Limb (tissue), 2 donors: ENCODE measurements at regions not wholly inside any gene's neighbourhood (a gene's known extent, or its start where the extent isn't known, plus 50 kb on each side); places are given as distances from the start of the nearest gene placed in this dataset.
"Not testable (repeated sequence)": the region's sequence is repeated elsewhere in the genome, so short reads cannot be mapped to it uniquely, and the experiment has no call there.

Source experiments
- DNase-seq, 2 donors: peaks; one replicate each; pipeline ENCODE4 v3.0.0-alpha.2; 2016; ENCODE audit errors: extremely low spot score in 2 of 2

- no peak for DNase-seq
These were observed 286.0 kb downstream of the EDEM1 start for GRCh38 chr3:5473471-5473870.

GRCh38 chr3:5476403-5476802 is 288.9 kb downstream of the EDEM1 start:
- DNase-seq = no peak

GRCh38 chr3:5479229-5479799 is 291.8 kb downstream of the EDEM1 start:
- no peak for DNase-seq

GRCh38 chr3:5480190-5480589 is 292.7 kb downstream of the EDEM1 start:
- no peak for DNase-seq

- DNase-seq = no peak
These were observed 297.9 kb downstream of the EDEM1 start for GRCh38 chr3:5485427-5485826.

GRCh38 chr3:5488771-5489170 is 301.3 kb downstream of the EDEM1 start:
- no peak for DNase-seq

- DNase-seq = no peak
These were observed 302.0 kb downstream of the EDEM1 start for GRCh38 chr3:5489536-5489935.

GRCh38 chr3:5494905-5495519 is 307.5 kb downstream of the EDEM1 start:
- DNase-seq = no peak

- no peak for DNase-seq
These were observed 310.0 kb downstream of the EDEM1 start for GRCh38 chr3:5497497-5497896.

- DNase-seq = no peak
These were observed 311.5 kb downstream of the EDEM1 start for GRCh38 chr3:5498981-5499380.

GRCh38 chr3:5499404-5499803 is 311.9 kb downstream of the EDEM1 start:
- DNase-seq = no peak

GRCh38 chr3:5503136-5503535 is 315.6 kb downstream of the EDEM1 start:
- DNase-seq = no peak

GRCh38 chr3:5504135-5504534 is 316.6 kb downstream of the EDEM1 start:
- no peak for DNase-seq

GRCh38 chr3:5505163-5505562 is 317.7 kb downstream of the EDEM1 start:
- no peak for DNase-seq

- DNase-seq = no peak
These were observed 318.5 kb downstream of the EDEM1 start for GRCh38 chr3:5505997-5506396.

GRCh38 chr3:5508860-5509259 is 321.4 kb downstream of the EDEM1 start:
- not testable (repeated sequence) for DNase-seq

GRCh38 chr3:5510300-5510699 is 322.8 kb downstream of the EDEM1 start:
- DNase-seq = no peak

GRCh38 chr3:5517921-5518320 is 330.4 kb downstream of the EDEM1 start:
- no peak for DNase-seq

GRCh38 chr3:5520237-5520636 is 332.7 kb downstream of the EDEM1 start:
- no peak for DNase-seq

GRCh38 chr3:5523125-5523524 is 335.6 kb downstream of the EDEM1 start:
- no peak for DNase-seq

GRCh38 chr3:5531039-5531438 is 343.5 kb downstream of the EDEM1 start:
- DNase-seq = no peak

GRCh38 chr3:5531741-5532290 is 344.3 kb downstream of the EDEM1 start:
- no peak for DNase-seq

GRCh38 chr3:5540532-5540931 is 353.0 kb downstream of the EDEM1 start:
- no peak for DNase-seq
